Heart left ventricle (tissue), 16 donors: ENCODE measurements at regions not wholly inside any gene's neighbourhood (a gene's known extent, or its start where the extent isn't known, plus 50 kb on each side); places are given as distances from the start of the nearest gene placed in this dataset.
"Not testable (repeated sequence)": the region's sequence is repeated elsewhere in the genome, so short reads cannot be mapped to it uniquely, and the experiment has no call there.

Source experiments
- ATAC-seq, 4 donors: fragments of 200-7000 bp; cut with Tn5 transposase; one replicate each; pipeline ENCODE4 v1.9.1; 2020 to 2022; ENCODE audit warnings: moderate library complexity in 4 of 4, mild to moderate bottlenecking in 3 of 4, moderate number of reproducible peaks in 1 of 4
- DNase-seq, 5 donors: peaks; one replicate each; pipeline ENCODE4 v3.0.0-alpha.2; 2020
- H3K27ac ChIP-seq, 12 donors: fragments of 200-600 bp; sonication (generic) in 4 of 12; one replicate each; pipeline versions ENCODE4 v1.5.0 to v1.8.0; 2016 to 2022; ENCODE audit warnings: mild to moderate bottlenecking in 2 of 12
- H3K27me3 ChIP-seq, 9 donors: fragments of 200-600 bp; sonication (generic) in 2 of 9; one replicate each; pipeline versions ENCODE4 v1.5.1 to v1.8.0; 2016 to 2022; ENCODE audit warnings: mild to moderate bottlenecking in 3 of 9
- H3K36me3 ChIP-seq, 9 donors: fragments of 200-600 bp; sonication (generic) in 2 of 9; one replicate each; pipeline versions ENCODE4 v1.5.0 to v1.8.0; 2018 to 2022; ENCODE audit warnings: mild to moderate bottlenecking in 2 of 9
- H3K4me1 ChIP-seq, 12 donors: fragments of 200-600 bp; sonication (generic) in 4 of 12; one replicate each; pipeline versions ENCODE4 v1.5.0 to v1.8.0; 2016 to 2022; ENCODE audit warnings: mild to moderate bottlenecking in 3 of 12
- H3K4me3 ChIP-seq, 12 donors: fragments of 200-600 bp; sonication (generic) in 4 of 12; one replicate each; pipeline versions ENCODE4 v1.5.0 to v1.8.0; 2017 to 2022; ENCODE audit warnings: mild to moderate bottlenecking in 9 of 12, moderate library complexity in 4 of 12
- H3K9me3 ChIP-seq, 12 donors: fragments of 200-600 bp; sonication (generic) in 4 of 12; one replicate each; pipeline versions ENCODE4 v1.5.0 to v1.8.0; 2016 to 2022; ENCODE audit warnings: mild to moderate bottlenecking in 1 of 12
- CTCF ChIP-seq, 12 donors: fragments of 200-600 bp; sonication (generic) in 4 of 12; IDR thresholded peaks; one replicate each; pipeline versions ENCODE4 v1.5.0 to v1.8.0; 2018 to 2022; ENCODE audit warnings: antibody characterized with exemption in 12 of 12, mild to moderate bottlenecking in 5 of 12
- POLR2A ChIP-seq, 2 donors: fragments of 450-650 bp; IDR thresholded peaks; one replicate each; pipeline ENCODE4 v1.6.1; 2017; ENCODE audit warnings: antibody characterized with exemption in 2 of 2, mild to moderate bottlenecking in 2 of 2, moderate library complexity in 2 of 2
- WGBS, 4 donors: extraction: QIAGEN DNeasy Blood & Tissue Kit in 2 of 4; methylation state at CpG; one replicate each; pipeline versions ENCODE4 v1.1.5 to v1.1.7; 2013 to 2018; 5-methylcytosine and 5-hydroxymethylcytosine counted together
- intact Hi-C, 10 donors: fragments of 100-400 bp; cut with DNase I; formaldehyde crosslinking; loops; one replicate each; pipeline versions ENCODE4 v1.11.1 to v1.14.2; 2022
- donor health status: ischemic (EF 13 %, LVEDD 7.1; RV severe dilation, severe dysfunction).
- donor health status: healthy with polysubstance abuse.
- donor health status: DM: no; HTN: yes; CAD: no.
- donor health status: DM: no; HTN: no; CAD: no.
- donor health status: ischemic (EF 25% LVEDD 6.9; RV normal size, moderate dysfunction).
- donor health status: ischemic (EF 25% LVEDD 5.7; RV mildly dilated, moderate dysfunction).
- donor health status: healthy.
- donor health status: DM: yes; HTN: yes; CAD: no.
- donor health status: ischemic (EF 35%, LVEDD 5.7; RV mildly dilated, moderate dysfunction).
- donor health status: nonischemic (EF 11% LVEDD 7.7; RV severe dilation, severe dysfunction).
- donor health status: DM: yes; HTN: yes; CAD: no.
- donor health status: PGD.
- donor health status: ischemic (EF 29% LVEDD 5.4; RV normal size, mild dysfunction).
- donor health status: nonischemic (EF 23%, LVEDD 6.1; RV moderate dilation, normal function).

DNA sequence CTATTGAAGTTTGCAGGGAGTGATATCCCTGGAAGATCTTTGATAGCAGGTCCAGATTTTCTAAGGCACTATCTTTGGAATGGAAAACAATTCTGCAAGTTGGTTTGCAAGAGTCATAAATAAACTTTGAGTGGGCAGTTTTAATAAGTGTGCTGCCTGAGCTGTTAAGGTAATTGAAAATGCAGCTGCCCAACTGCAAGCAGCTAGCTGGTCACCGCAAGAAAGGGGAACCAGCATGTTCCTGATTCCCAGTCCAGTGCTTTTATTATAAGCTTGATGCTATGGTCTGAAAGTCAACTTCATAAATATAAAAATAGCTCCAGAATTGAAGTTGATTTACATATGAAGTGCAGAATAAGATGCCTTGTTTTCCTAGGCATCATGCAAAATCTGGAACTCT lies 308.4 kb downstream of the ZNF248 start:
- intact Hi-C loops, result no loop called here
- ATAC-seq (no peak), DNase-seq (no peak)
- Histone ChIP-seq H3K27me3 (no peaks in the 10 kb centered on the region), H3K36me3 (no peaks in the 10 kb centered on the region), H3K4me3 (no peak overlapping the region), H3K9me3 (no peaks in the 10 kb centered on the region), H3K27ac (no peak overlapping the region), H3K4me1 (peaks cover 0 to 8% (median 0%) of the 10 kb centered on the region in 12 donors)
- TF ChIP-seq POLR2A (IDR thresholded peaks at IDR 0.05), result no peak
- TF ChIP-seq CTCF (IDR thresholded peaks at IDR 0.05), result no peak
- 75 to 88% (median 78%) methylated on average over 1 of the region's 1 CpG for WGBS, 4 donors

DNA sequence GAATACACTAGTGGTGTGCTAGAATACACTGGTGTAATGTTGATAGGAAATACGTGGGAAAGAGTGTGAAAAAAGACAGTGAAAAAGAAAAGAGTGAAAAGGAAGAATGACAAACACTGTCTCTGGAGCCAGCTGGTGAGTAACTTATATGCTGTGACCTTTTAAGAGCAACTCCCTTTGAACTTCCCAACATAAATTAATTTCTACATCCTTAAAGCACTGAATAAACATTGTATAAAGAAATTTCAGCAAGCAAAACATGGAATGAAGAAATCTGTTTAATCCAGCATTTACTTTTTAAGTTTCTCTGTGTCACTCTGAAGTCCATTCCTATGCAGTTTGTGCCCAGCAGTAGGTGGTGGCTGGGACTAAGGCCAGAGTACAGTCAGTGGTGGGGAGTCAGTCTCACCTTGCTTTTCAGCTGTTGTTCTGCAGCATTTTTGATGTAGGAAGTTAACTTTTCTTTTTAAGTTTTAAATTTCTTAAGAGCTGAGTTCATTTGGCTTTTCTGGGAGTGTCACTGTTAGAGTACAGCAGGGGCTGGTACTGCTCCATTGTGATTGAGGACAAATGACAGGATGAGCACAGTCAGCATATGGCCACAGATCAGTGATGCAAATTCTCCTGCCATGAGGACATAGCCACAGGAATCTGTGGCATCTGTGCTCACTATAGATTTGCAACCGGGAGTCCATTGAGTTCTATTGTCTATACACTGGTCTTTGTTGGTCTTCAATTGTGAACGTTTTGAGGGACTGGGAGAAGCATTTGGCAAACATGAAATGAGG lies 321.8 kb downstream of the ZNF248 start:
- Histone ChIP-seq H3K9me3 (peaks cover 0 to 7% (median 0%) of the 10 kb centered on the region in 12 donors), H3K4me1 (no peaks in the 10 kb centered on the region), H3K4me3 (no peak overlapping the region), H3K27ac (no peak overlapping the region), H3K27me3 (peaks cover 0 to 6% (median 0%) of the 10 kb centered on the region in 9 donors), H3K36me3 (no peaks in the 10 kb centered on the region)
- DNase-seq (no peak), ATAC-seq (no peak)
- intact Hi-C loops, result no loop called here
- 33 to 43% (median 38%) methylated on average over 3 of the region's 3 CpGs for WGBS, 4 donors
- TF ChIP-seq CTCF (IDR thresholded peaks at IDR 0.05) (no peak), POLR2A (IDR thresholded peaks at IDR 0.05) (no peak)

DNA sequence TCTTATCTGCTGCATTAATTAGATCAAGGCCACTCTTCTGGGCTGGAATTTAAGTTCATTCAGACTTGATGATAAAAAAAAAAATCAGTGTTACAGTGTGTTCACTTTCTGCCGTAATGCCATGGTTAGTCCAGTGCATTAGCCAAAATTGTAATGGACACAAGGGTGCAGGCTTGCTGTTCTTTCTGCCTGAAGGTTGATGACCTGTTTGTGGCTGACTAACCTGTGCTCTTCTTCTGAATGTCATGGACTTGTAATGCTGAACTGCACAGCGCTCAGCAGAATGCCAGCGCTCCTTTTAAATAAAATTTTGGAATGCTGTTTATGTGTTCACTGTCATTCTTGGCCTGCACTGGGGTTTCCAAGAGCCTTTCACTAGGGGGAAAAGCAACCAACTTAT lies 323.2 kb downstream of the ZNF248 start:
- intact Hi-C loops, result no loop called here
- Histone ChIP-seq H3K27me3 (peaks cover 0 to 6% (median 0%) of the 10 kb centered on the region in 9 donors), H3K4me1 (no peaks in the 10 kb centered on the region), H3K4me3 (no peak overlapping the region), H3K27ac (no peak overlapping the region), H3K36me3 (no peaks in the 10 kb centered on the region), H3K9me3 (peaks cover 0 to 7% (median 0%) of the 10 kb centered on the region in 12 donors)
- TF ChIP-seq POLR2A (IDR thresholded peaks at IDR 0.05) (no peak), CTCF (IDR thresholded peaks at IDR 0.05) (no peak)
- no peak for ATAC-seq
- DNase-seq, result no peak
- WGBS, 4 donors, result 82 to 86% (median 86%) methylated on average over 3 of the region's 3 CpGs

DNA sequence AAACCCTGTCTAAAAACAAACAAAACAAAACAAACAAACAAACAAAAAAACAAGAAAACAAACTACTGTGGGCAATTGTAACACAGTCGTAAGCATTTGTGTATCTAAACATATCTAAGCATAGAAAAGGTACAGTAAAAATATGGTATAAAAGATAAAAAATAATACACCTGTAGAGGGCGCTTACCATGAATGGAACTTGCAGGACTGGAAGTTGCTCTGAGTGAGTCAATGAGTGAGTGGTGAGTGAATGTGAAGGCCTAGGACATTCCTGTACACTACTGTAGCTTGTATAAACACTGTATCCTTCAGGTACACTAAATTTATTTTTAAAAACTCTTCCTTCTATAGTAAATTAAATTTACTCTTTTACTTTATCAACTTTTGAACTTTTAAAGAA lies 332.0 kb downstream of the ZNF248 start:
- intact Hi-C loops, ATAC-seq: not testable (repeated sequence)
- 31 to 38% (median 33%) methylated on average over 2 of the region's 2 CpGs for WGBS, 4 donors

More for the DNA sequence above, 332.0 kb downstream of the ZNF248 start:
- not testable (repeated sequence) for H3K36me3 ChIP-seq, DNase-seq, H3K27ac ChIP-seq, H3K4me1 ChIP-seq, H3K27me3 ChIP-seq, H3K4me3 ChIP-seq, H3K9me3 ChIP-seq
- peak in 7 of 12 donors; percentile 10 to 45 (median 32) for TF ChIP-seq CTCF (IDR thresholded peaks at IDR 0.05)
